HG02884 (cell line): ENCODE measurements at regions not wholly inside any gene's neighbourhood (a gene's known extent, or its start where the extent isn't known, plus 50 kb on each side); places are given as distances from the start of the nearest gene placed in this dataset.

Source experiments
- ATAC-seq: cut with Tn5 transposase; IDR thresholded peaks from one replicate; pipeline ENCODE4 v1.9.1; 2021; ENCODE audit warnings: mild to moderate bottlenecking, moderate library complexity; ENCODE audit not compliant: unreplicated experiment

DNA sequence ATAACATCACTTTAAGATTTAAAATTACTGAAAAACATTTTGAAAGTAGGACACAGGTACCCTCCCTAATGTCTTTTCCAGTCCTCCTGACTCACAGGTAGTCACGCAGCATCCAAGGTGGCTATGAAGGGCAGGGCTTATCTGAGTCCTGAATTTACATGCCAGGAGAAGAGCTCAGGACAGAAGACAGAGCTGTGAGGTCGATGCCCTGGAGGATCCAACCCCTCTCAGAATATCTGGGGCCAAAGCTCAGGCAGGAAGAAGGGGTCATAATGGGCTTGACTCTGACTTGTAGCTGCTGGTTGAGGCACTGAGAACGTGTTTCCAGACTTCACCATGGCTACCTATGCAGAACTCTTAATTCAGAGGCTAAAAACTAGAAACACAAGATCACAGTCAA lies 177.5 kb downstream of the AASDH start:
- ATAC-seq, result no peak

DNA sequence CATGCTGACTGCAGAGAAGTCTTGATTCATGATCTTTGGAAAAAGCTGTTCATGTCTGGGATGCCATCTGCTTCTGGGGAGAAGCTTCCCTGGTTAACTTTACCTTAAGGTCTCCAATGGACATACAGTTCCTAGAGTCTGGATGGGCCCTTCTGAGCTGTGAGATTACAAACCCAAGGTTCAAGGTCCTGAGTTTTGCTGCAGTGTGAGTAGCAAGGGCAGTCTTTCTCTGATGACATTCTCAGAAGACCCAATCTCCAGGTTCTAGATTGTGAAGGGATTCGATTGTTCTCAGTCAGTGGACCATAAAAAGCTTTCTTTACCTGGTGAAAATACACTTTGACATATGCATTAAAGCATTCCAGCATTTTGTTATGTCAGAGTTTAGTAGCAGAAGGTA lies 179.2 kb downstream of the AASDH start:
- ATAC-seq, result no peak

DNA sequence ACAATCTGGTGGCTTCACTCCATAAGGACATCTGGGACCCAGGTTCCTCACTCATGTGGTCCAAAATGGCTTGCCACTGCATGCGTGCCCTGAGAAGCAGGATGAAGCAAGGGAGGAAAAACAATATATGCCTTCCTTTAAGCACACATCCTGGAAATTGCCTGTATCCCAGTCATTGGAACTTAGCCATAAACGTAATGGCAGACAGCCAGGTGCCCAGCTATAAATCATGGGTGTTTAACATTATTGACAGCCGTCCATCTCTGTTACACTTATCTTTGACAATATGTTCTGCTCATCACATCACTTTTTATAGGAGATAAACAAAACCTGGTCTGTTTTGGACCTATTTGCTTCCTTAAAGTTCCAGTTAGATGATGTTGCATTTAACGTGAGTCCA lies 181.0 kb downstream of the AASDH start:
- no peak for ATAC-seq

GRCh38 chr4:56200275-56200674 lies 187.0 kb downstream of the AASDH start:
- no peak for ATAC-seq

GRCh38 chr4:56198265-56198664 lies 189.0 kb downstream of the AASDH start:
- no peak for ATAC-seq

GRCh38 chr4:56197387-56197786 lies 189.9 kb downstream of the AASDH start:
- no peak for ATAC-seq

GRCh38 chr4:56195025-56195424 lies 192.3 kb downstream of the AASDH start:
- no peak for ATAC-seq

- no peak for ATAC-seq
Observed at GRCh38 chr4:56191534-56191933, 195.8 kb downstream of the AASDH start.

GRCh38 chr4:56187688-56188087 lies 199.6 kb downstream of the AASDH start:
- no peak for ATAC-seq

DNA sequence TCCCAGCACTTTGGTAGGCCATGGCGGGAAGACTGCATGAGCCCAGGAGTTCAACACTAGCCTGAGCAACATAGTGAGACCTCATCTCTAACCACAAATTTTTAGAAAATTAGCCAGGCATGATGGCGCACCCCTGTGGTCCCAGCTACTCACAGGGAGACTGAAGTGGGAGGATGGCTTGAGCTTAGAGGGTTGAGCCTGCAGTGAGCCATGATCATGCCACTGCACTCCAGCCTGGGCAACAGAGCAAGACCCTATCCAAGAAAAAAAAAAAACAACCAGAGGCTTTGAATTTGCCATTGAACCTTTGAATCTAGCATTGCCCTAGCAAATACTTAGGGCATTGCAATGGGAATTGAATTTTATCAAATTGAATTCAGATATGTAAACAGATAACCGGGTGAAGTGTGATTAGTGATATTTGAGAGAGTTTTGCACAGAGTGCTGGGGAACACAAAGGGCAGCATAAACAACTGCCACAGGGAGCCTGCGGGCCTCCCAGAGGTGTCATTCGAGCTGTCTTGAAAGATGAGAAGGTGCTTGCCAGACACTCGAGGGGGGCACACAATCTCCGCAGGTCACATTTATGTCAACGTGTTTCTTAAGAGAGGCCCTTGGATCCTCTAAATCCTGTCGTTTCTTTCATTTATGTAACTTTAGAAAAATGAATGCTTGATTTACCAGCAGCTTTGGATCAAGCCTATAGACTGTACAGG lies 200.3 kb downstream of the AASDH start:
- no peak for ATAC-seq

- ATAC-seq, result no peak
Observed at GRCh38 chr4:56185901-56186300, 201.4 kb downstream of the AASDH start.

GRCh38 chr4:56184214-56184613 lies 203.1 kb downstream of the AASDH start:
- no peak for ATAC-seq

DNA sequence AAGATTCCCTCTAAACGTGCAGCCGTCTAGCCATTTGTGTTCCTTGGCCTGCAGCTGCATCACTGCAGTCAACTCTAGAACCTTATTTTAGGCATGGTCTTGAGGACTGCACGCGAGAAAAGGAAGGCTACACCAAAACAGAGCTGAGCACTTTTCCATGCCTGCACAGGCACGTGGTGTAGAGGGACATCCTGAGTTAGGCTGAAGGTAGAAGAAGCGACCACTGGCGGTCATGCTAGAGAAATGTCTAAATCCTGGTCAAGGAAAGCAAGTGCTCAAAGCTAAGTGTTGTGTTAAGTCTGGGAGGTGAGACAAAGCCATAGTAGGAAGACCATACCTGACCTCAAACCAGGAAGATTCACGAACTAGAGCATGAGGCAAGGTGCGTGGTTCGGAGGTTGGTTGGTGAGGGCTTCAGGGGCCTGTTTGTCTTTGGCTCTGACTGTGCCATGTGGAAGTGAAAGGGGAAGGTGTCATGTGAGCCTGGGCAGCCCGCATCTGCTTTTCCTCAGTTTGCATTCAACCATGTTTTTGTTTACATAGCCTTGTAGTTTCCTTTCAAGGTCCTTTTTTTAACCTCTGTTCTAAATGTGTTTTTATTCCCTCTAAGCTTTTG lies 203.8 kb downstream of the AASDH start:
- ATAC-seq, result peak; percentile 79

- ATAC-seq, result no peak
Observed at GRCh38 chr4:56182356-56182755, 204.9 kb downstream of the AASDH start.

DNA sequence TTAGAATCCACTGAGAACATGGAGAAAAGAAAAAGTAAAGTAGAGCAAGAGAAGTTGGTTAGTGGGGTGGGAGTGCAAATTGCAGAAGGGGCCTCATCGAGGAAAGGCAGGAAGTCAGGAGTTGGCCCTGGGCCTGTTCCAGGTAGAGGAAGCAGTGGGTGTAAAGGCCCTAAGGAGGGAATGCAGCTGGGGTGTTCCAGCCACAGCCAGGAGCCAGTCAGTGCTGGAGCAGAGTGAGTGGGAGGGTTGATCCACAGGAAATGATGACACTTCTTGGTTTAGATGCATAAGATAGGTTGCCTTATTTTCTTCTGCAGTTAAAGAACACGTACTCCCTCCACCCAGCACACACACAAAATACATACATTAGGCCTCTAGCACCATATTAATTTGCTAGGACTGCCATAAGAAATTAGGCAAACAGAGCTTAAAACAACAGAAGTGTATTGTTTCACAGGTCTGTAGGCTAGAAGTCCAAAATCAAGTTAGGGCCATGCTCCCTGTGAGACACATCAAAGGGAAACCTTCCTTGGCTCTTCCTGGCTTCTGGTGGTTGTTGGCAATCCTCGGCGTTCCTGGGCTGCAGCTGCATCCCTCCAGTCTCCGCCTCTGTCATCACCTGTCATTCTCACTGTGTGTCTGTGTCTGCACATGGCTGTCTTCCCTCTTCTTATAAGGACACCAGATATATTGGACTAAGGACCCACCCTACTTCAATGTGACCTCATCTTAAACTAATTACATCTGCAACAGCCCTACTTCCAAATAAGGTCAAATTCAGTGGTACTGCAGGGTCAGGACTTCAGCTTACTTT lies 205.9 kb downstream of the AASDH start:
- ATAC-seq, result no peak

- ATAC-seq, result no peak
Observed at GRCh38 chr4:56169061-56169460, 218.2 kb downstream of the AASDH start.

- no peak for ATAC-seq
Observed at GRCh38 chr4:56164907-56165306, 216.2 kb downstream of the CEP135 start.

DNA sequence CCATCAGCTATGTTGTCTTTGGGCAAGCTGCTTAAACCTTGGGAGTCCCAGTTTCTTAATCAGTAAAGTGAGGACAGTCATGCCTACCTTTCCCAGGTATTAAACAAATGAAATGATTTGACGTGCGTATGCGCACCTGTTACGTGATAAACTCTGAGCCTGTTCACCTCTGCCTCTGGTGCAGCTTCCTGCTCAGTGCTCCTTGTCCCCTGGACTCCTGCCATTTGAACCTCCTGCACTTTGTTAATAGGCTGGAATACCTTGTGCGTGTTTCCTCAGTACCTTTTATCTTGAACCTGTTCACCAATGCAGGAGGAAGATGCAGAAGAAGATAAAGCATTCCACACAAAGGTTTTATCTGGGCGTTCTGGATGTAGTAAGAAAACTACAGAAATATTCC lies 211.9 kb downstream of the CEP135 start:
- no peak for ATAC-seq

DNA sequence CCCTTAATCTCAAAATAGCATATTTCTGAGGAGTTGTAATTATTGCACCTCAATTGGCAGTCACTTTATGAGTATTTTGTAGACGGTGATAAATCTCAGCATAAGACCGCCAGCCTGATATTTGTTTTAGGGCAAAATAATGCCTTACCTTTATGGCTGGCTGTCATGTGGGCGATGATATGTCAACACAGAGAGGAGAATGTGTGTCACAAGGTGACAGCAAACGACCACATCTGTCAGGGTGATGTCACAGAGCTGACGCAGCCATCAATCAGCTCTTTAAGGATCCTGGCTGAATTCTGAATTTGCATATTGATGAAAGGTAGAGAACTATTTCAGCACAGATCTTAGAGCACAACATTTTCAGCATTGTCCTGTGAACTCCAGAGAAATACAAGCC lies 209.7 kb downstream of the CEP135 start:
- ATAC-seq, result no peak

DNA sequence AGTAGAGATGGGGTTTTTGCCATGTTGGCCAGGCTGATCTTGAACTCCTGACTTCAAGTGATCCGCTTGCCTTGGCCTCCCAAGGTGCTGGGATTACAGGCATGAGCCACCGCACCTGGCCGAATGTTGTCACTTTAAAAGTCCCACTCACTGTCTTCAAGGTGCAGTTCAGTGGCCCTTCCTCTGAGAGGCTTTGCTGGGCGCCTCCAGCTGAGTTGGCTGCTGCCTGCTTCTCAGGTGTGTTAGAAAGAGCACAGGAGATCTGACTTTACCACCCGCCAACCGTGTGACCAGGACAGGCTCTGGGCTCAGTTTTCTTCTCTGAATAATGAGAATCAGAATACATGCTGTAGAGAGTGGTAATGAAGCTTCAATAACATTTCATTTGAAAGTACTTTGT lies 207.4 kb downstream of the CEP135 start:
- no peak for ATAC-seq

DNA sequence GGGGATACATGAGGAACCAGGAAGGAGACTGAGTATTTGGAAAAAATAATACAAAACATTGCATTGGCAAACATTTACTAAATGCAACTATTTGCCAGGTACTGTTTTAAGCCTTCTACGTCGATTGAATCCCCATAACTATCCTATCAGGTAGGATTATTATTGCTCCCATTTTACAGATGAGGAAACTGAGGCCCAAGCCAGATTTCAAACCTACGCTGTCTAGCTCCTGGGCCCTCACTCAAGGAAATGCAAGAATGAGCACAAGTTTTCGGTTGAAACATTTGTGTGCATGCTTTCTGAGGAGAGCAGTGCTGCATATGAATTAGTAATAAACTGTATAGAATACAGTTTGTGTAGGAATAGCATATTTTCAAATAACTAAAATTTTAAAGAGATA lies 206.7 kb downstream of the CEP135 start:
- no peak for ATAC-seq

DNA sequence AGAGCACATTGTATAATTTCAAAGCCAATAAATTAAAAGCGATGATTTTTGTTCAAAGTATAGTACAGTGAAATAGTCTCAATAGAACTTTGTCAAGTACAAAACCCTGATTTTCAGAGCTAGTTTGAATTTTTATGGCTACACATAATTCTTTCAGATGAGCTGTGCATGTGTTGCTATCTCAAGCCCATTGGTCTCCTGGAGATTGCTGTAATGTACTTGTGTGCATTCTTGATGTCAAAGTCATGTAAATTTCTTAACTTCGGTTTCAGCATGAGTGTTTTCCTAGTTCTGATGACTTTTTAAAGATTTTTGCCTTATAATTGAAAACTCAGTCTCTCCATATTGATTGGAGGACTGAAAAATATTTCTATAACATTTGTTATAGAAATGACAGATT lies 200.8 kb downstream of the CEP135 start:
- ATAC-seq, result no peak
